GM21526 (cell line): ENCODE measurements at regions not wholly inside any gene's neighbourhood (a gene's known extent, or its start where the extent isn't known, plus 50 kb on each side); places are given as distances from the start of the nearest gene placed in this dataset.

Experiments
- ATAC-seq: cut with Tn5 transposase; IDR thresholded peaks from one replicate; pipeline ENCODE4 v1.9.1; 2021; ENCODE audit warnings: moderate library complexity; ENCODE audit not compliant: unreplicated experiment, low FRiP score

- ATAC-seq, result no peak
Measured at GRCh38 chr2:104027321-104027720, 826.6 kb upstream of the POU3F3 start.

GRCh38 chr2:104028061-104028460 lies 825.9 kb upstream of the POU3F3 start:
- ATAC-seq, result no peak

GRCh38 chr2:104033399-104033798 lies 820.5 kb upstream of the POU3F3 start:
- no peak for ATAC-seq

GRCh38 chr2:104040771-104041170 lies 813.1 kb upstream of the POU3F3 start:
- no peak for ATAC-seq

DNA sequence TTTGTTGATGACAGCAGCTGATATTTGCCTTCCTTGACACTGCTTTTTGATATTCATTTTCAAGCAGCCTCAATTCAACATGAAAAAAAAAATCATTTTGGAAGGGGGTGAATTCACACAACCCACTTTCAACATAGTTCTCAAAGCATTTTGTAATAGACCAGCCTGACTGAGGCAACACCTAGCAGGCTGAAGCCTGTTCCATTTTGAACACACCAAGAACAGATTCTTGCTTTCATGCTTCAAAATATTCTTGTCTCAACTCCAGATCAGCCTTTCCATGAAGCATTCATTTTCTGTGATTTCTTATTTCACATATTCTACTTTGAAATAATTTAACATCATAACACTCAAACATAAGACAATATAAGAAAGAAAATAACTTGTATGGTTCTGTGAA lies 812.6 kb upstream of the POU3F3 start:
- ATAC-seq, result no peak

DNA sequence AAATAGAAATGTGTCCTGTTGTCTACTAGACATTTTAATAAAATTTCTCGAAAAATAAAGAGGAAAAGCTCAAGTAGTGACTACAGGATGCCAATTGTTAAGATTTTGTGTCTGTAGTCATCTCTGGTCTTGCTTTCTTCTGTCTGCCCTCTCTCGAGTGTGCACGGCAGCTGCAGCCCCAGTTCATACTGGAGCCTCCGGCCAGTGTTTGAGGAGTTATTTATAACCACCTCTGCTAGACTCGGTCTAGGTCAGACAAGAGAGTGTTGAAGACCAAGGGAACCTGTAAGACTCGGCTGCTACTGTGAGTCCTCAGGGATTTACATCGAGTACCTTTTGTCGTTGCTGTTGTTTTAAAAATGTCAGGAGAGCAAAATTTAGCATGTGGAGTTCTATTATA lies 810.1 kb upstream of the POU3F3 start:
- ATAC-seq, result no peak

- ATAC-seq, result no peak
Measured at GRCh38 chr2:104045071-104045470, 808.8 kb upstream of the POU3F3 start.

DNA sequence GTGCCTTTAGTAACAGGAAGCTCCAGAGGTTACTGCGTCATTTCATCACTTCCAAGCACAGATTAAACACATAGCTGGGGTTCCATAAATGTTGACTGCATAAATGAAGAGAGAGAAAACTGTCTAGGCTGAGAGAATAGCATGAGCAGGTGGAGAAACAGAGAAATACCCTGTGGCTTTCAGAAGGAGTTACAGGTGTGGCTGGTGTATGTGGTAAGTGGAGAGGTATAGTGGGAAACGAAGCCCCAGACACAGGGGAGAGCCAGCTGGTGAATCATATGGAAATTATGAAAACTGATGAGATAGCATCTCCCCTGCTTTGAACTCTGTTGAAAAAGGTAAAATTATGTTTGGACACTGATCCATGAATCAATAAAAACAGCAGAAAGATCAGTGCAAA lies 807.4 kb upstream of the POU3F3 start:
- no peak for ATAC-seq

GRCh38 chr2:104047516-104047915 lies 806.4 kb upstream of the POU3F3 start:
- ATAC-seq, result no peak

DNA sequence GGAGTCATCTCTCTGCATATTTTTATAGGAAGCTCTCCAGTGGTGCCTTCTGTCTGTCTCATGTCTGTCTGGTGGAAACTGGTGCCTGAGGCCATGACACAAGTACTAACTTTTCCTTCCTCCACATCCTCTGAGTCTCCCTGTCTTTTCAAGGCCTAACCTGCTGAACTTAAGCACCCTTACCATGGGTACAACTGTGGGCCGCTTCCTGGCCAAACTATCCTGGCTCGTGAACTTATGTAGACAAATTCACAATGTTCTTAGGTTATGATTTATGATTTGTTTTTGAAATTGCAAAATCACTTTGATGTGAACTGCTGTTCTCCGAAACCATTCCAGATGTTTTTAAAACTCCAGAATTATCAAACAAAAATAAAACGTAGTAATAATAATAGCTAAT lies 804.5 kb upstream of the POU3F3 start:
- ATAC-seq, result no peak

DNA sequence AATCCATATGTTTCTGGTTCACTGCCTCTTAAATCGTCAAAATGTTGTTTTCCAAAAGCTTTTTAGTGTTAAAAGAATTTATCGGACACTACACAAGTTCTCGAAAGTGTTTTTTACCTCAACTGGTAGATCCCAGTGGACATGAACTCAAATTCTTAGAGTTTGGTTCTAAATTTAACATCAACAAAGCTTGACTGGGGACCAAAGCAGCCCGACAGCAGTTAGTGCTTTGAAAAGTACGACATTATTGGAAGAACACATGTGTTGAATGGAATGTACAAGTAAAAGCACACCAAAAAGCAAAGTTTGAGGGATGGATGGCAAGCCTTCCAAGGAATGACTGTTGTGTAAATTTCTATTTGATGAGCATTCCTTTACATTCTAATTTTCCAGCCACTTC lies 803.9 kb upstream of the POU3F3 start:
- ATAC-seq, result no peak

DNA sequence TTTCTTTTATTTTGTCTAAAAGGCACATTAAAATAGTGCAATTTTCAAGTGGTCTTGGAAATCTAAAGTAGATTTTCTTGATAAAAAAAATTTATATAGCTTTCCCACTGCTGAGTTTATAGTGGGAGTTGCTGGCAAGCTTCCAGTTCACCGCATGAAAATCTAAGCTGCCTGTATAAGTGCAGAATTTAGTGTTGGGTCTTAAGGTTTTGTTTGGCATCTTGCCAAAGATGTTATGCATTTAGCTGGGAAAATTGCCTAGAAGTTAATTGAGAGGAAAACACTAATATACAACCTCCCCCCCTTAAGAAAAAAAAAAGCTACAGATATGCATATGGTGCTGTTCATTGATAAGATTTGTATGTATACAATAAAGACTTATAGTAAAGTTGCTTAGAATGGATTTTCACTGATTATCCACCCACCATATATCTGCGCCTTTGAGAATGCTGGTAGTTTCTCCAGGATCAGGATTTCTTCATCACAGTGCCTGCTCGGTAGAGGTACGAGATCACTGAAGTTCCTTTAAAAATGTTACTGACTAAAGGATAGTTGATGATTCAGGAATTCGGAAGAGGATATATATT lies 803.2 kb upstream of the POU3F3 start:
- no peak for ATAC-seq

DNA sequence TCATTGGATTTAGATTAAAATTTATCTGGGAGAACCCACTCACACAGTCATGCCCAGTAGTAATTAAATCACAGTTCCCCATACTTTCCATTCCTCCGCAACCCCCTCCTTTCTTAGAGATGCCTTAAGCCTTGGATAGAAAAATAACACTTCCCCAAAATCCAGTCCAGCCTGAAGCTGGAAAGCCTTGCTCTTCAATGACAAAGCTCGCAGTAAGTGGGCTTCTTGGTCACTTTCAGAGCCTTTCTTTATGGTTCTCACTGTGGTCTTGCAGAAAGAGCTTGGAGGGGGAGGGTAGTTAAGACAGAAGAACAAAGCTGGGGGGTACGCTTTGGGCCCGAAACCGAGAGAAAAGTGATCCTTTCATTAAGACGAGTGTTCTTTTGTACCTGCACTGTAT lies 802.1 kb upstream of the POU3F3 start:
- ATAC-seq, result no peak

DNA sequence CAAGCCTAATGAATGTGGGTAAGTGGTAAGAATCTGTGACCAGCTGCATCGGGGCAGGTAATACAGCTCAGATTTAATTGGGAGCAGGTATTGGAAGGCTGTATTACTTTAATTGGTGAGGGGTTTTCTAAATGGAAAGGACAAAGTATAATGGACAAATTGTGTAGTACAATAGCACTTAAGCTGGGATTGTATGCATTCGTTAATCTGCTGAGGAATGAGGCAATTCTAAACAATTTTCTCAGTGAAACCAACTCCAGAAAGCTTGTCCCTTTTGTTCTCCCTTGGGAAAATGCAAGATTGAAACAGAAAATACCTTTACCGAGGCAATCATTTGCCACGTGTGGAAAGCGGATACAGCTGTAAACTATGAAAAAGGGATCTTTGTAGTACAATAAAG lies 801.6 kb upstream of the POU3F3 start:
- no peak for ATAC-seq

- no peak for ATAC-seq
Measured at GRCh38 chr2:104056451-104056850, 797.5 kb upstream of the POU3F3 start.

GRCh38 chr2:104068665-104069064 lies 785.2 kb upstream of the POU3F3 start:
- no peak for ATAC-seq

DNA sequence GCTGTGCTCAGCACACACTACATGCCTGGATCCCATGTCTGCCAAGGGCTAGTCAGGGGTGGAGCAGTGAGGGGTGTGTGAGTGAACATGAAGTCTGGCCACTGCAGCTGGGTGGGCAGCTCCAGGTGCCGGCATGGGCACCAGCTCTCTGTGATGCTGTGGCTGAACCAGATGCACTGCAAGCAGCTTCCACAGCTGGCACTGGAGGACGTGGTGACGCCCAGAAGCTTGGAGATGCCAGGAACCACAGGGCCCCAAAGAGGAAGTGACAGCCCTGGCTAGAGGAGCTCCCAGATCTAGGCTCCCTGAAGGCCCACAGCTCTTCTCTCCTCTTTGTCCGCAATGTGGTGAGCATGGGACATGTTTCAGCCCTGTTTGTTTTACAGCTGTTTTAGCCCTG lies 776.3 kb upstream of the POU3F3 start:
- no peak for ATAC-seq

DNA sequence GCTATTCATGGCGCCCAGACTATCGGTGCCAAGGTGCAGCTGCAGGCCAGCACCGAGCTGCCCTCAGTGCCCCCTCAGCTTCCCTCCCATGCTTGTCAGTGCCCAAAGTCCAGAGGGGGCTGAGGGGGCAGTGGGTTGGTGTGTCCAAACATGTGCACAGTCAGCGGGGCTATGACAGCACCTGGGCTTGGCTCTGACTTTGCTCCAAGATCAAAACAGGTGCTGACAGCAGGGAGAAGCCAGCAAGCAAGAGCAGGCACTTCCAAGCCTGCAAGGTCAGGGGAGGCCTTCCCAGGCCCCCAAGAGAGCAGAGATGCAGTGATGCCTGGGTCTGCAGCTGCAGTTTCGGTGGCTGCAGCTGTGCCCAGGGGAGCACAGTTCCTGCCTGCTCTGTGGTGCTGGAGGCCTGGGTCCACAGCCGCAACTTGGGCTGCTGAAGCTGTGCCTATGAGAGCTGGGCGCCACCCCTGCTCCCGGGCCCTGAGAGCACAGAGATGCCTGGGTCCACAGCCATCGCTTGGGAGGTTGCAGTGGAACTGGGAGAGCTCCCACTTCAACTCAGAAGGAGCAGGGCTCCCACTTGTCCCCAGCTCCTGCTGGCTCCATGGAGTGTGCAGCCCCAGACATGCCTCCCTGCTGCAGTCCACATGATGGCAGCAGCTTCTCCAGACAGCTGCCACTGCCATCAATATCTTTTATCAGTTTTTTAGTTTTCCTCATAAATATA lies 775.3 kb upstream of the POU3F3 start:
- no peak for ATAC-seq

DNA sequence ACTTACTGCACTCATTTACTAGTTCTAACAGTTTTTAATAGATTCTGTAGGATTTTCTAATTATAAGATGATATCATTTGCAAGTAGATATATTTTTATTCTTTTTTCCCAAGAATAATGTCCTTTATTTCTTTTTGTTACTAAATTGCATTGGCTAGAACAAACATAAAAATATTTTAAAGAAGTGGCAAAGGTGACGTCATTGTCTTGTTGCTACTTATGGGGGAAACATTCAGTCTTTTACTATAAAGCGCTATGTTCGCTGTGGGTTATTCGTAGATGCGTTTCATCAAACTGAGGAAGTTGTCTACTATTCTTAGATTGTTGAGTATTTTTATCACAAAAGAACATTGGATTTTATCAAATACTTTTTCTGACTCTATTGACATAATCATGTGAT lies 765.2 kb upstream of the POU3F3 start:
- no peak for ATAC-seq

- no peak for ATAC-seq
Measured at GRCh38 chr2:104090407-104090806, 763.5 kb upstream of the POU3F3 start.

- no peak for ATAC-seq
Measured at GRCh38 chr2:104091894-104092293, 762.0 kb upstream of the POU3F3 start.

GRCh38 chr2:104092886-104093285 lies 761.0 kb upstream of the POU3F3 start:
- no peak for ATAC-seq

DNA sequence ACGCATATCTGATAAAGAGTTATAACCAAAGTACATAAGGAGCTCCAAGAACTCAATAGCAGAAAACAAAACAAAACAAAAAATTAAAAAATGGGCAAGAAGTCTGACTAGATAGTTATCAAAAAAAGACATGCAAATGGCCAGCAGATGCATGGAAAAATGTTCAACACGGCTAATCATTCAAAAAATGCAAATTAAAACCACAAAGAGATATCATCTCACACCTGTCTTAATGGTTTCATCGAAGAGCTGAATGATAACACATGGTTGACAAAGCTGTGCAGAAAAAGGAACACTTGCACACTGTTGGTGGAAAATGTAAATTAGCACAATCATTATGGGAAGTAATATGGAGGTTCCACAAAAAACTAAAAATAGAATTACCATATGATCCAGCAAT lies 751.3 kb upstream of the POU3F3 start:
- no peak for ATAC-seq
